ENCODE measurements at regions not wholly inside any gene's neighbourhood (a gene's known extent, or its start where the extent isn't known, plus 50 kb on each side); places are given as distances from the start of the nearest gene placed in this dataset.

DNA sequence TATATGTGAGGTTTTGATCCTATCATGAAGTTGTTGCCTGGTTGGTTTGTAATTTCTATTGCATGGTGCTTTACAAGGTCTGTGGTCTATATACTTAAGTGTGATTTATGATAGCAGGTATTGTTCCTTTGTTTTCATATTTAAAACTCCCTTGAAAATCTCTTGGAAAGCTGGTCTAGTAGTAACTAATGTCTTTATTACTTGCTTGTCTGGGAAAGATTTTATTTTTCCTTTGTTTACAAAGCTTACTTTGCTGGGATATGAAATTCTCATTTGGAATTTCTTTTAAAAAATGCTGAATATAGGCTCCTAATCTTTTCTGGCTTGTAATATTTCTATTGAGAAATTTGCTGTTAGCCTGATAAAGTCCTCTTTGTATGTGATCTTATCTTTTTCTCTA lies 862.9 kb upstream of the NXPH2 start:
- Histone ChIP-seq H3K79me2 (ENCODE audit: low read length) (no peaks in the 10 kb centered on the region), H3K9ac (ENCODE audit: low read length) (no peak overlapping the region), H3K9me2 (replicated peaks; ENCODE audit: low read length) (no peaks in the 10 kb centered on the region), H2AFZ (ENCODE audit: low read length) (no peak overlapping the region), H3K27me3 (ENCODE audit: low read length) (no peaks in the 10 kb centered on the region), H4K20me1 (ENCODE audit: low read length) (no peaks in the 10 kb centered on the region), H3K9me3 (ENCODE audit: low read length) (0 out of 2 replicates have a peak, but pooled peaks cover 4% of the 10 kb centered on the region), H3K4me2 (ENCODE audit: low read length) (no peak overlapping the region), H3F3A (ENCODE audit: low read length, unreplicated experiment) (no peaks in the 10 kb centered on the region), H3K36me3 (ENCODE audit: low read depth, low read length) (no peaks in the 10 kb centered on the region), H3K4me3 (ENCODE audit: low read length) (no peak overlapping the region), H3K27ac (ENCODE audit: low read length) (no peak overlapping the region), H3K4me1 (ENCODE audit: insufficient read depth, low read length) (no peaks in the 10 kb centered on the region)
- DNase-seq (no peak), ATAC-seq (no peak)
- no peak for TF ChIP-seq EZH2 (IDR thresholded peaks at IDR 0.05; ENCODE audit: low read length, unreplicated experiment)
- TF ChIP-seq, protein P1, sequence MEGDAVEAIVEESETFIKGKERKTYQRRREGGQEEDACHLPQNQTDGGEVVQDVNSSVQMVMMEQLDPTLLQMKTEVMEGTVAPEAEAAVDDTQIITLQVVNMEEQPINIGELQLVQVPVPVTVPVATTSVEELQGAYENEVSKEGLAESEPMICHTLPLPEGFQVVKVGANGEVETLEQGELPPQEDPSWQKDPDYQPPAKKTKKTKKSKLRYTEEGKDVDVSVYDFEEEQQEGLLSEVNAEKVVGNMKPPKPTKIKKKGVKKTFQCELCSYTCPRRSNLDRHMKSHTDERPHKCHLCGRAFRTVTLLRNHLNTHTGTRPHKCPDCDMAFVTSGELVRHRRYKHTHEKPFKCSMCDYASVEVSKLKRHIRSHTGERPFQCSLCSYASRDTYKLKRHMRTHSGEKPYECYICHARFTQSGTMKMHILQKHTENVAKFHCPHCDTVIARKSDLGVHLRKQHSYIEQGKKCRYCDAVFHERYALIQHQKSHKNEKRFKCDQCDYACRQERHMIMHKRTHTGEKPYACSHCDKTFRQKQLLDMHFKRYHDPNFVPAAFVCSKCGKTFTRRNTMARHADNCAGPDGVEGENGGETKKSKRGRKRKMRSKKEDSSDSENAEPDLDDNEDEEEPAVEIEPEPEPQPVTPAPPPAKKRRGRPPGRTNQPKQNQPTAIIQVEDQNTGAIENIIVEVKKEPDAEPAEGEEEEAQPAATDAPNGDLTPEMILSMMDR (conservative IDR thresholded peaks at IDR 0.05; ENCODE audit: low read depth, low read length) = no peak
- TF ChIP-seq EZH2phosphoT487 (IDR thresholded peaks at IDR 0.05; ENCODE audit: borderline replicate concordance, low read length) = no peak
- intact Hi-C loops (cut with micrococcal nuclease) = no loop called here
- ChIA-PET POLR2A (ENCODE audit: unreplicated experiment) (no interaction called here), CTCF (no interaction called here)
- BruUV-seq (replicated peaks) = no TSS peak

DNA sequence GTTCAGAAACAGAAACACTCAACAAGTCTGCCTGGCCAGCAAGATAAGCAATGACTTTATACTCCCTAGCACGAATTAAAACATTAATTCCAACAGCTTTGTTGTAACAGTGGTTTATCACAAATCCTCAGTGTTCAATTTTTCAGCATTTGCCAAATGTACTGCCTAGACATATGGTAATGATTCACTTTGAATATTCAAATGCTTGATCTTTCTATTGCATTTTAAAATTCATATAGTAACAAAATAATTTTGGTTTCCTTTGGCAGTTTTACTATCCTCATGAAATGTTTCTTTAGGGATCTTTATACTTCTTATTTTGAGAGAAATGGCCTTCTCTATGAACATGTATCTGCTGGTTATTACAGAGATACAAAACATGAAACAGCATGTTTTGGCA lies 851.8 kb upstream of the NXPH2 start:
- no peaks in the 10 kb centered on the region for H3K27me3 ChIP-seq (ENCODE audit: low read length)
- ATAC-seq (no peak), DNase-seq (no peak)
- H3K4me1 ChIP-seq (ENCODE audit: insufficient read depth, low read length) = no peaks in the 10 kb centered on the region
- no peak overlapping the region for H3K4me2 ChIP-seq (ENCODE audit: low read length)
- ChIA-PET CTCF (no interaction called here), POLR2A (ENCODE audit: unreplicated experiment) (no interaction called here)
- no TSS peak for BruUV-seq (replicated peaks)
- no peaks in the 10 kb centered on the region for H3F3A ChIP-seq (ENCODE audit: low read length, unreplicated experiment)
- no peaks in the 10 kb centered on the region for H3K9me2 ChIP-seq (replicated peaks; ENCODE audit: low read length)
- no peaks in the 10 kb centered on the region for H4K20me1 ChIP-seq (ENCODE audit: low read length)
- H3K4me3 ChIP-seq (ENCODE audit: low read length) = no peak overlapping the region
- intact Hi-C loops (cut with micrococcal nuclease) = no loop called here
- no peak overlapping the region for H2AFZ ChIP-seq (ENCODE audit: low read length)
- TF ChIP-seq EZH2phosphoT487 (IDR thresholded peaks at IDR 0.05; ENCODE audit: borderline replicate concordance, low read length) (no peak), EZH2 (IDR thresholded peaks at IDR 0.05; ENCODE audit: low read length, unreplicated experiment) (no peak)
- TF ChIP-seq, protein P1 (conservative IDR thresholded peaks at IDR 0.05; ENCODE audit: low read depth, low read length) = no peak
- H3K36me3 ChIP-seq (ENCODE audit: low read depth, low read length) = no peaks in the 10 kb centered on the region
- H3K9ac ChIP-seq (ENCODE audit: low read length) = no peak overlapping the region
- no peaks in the 10 kb centered on the region for H3K9me3 ChIP-seq (ENCODE audit: low read length)
- H3K79me2 ChIP-seq (ENCODE audit: low read length) = no peaks in the 10 kb centered on the region
- no peak overlapping the region for H3K27ac ChIP-seq (ENCODE audit: low read length)

GRCh38 chr2:139628931-139629330 lies 848.7 kb upstream of the NXPH2 start:
- ChIA-PET POLR2A (ENCODE audit: unreplicated experiment) (no interaction called here), CTCF (no interaction called here)
- Histone ChIP-seq H3K27ac (ENCODE audit: low read length) (no peak overlapping the region), H3K9me3 (ENCODE audit: low read length) (no peaks in the 10 kb centered on the region), H2AFZ (ENCODE audit: low read length) (no peak overlapping the region), H4K20me1 (ENCODE audit: low read length) (no peaks in the 10 kb centered on the region), H3K79me2 (ENCODE audit: low read length) (no peaks in the 10 kb centered on the region), H3K9me2 (replicated peaks; ENCODE audit: low read length) (no peaks in the 10 kb centered on the region), H3K36me3 (ENCODE audit: low read depth, low read length) (no peaks in the 10 kb centered on the region), H3K4me3 (ENCODE audit: low read length) (no peak overlapping the region), H3K4me2 (ENCODE audit: low read length) (no peak overlapping the region), H3K4me1 (ENCODE audit: insufficient read depth, low read length) (no peaks in the 10 kb centered on the region), H3F3A (ENCODE audit: low read length, unreplicated experiment) (no peaks in the 10 kb centered on the region), H3K9ac (ENCODE audit: low read length) (no peak overlapping the region), H3K27me3 (ENCODE audit: low read length) (no peaks in the 10 kb centered on the region)
- intact Hi-C loops (cut with micrococcal nuclease) = no loop called here
- ATAC-seq (no peak), DNase-seq (no peak)
- TF ChIP-seq EZH2 (IDR thresholded peaks at IDR 0.05; ENCODE audit: low read length, unreplicated experiment) (no peak), EZH2phosphoT487 (IDR thresholded peaks at IDR 0.05; ENCODE audit: borderline replicate concordance, low read length) (no peak)
- TF ChIP-seq, protein P1 (conservative IDR thresholded peaks at IDR 0.05; ENCODE audit: low read depth, low read length) = no peak
- no TSS peak for BruUV-seq (replicated peaks)
